K562 (cell line): ENCODE measurements at regions not wholly inside any gene's neighbourhood (a gene's known extent, or its start where the extent isn't known, plus 50 kb on each side); places are given as distances from the start of the nearest gene placed in this dataset.

ENCODE experiments used
- CBX3 ChIP-seq, 2 experiments: IDR thresholded peaks; 1 replicate in 1 of 2; 2 replicates in 1 of 2; pipeline ENCODE4 v1.6.1; 2012; ENCODE audit warnings: inconsistent platforms in 2 of 2, low read length in 2 of 2, borderline replicate concordance in 1 of 2, control low read depth in 1 of 2
- FOXM1 ChIP-seq, 2 experiments: fragments of 450-650 bp in 1 of 2; sonication (generic) in 1 of 2; formaldehyde crosslinking in 1 of 2; IDR thresholded peaks; 2 replicates each; pipeline versions ENCODE4 v1.6.1 to v1.9.0; 2017 to 2022; ENCODE audit warnings: low read depth in 2 of 2, mild to moderate bottlenecking in 2 of 2, missing genetic modification reagents in 1 of 2, moderate library complexity in 1 of 2
- JUN ChIP-seq, 2 experiments: sonication (generic) in 1 of 2; formaldehyde crosslinking in 1 of 2; IDR thresholded peaks; 2 replicates each; pipeline versions ENCODE4 v1.6.1 to v1.8.0; 2012 to 2022; ENCODE audit warnings: borderline replicate concordance in 2 of 2, mild to moderate bottlenecking in 2 of 2, improper control_type of control experiment in 1 of 2, low read depth in 1 of 2, low read length in 1 of 2, missing genetic modification reagents in 1 of 2
- JUND ChIP-seq, 2 experiments: IDR thresholded peaks; 2 replicates in 1 of 2; 3 replicates in 1 of 2; pipeline ENCODE4 v1.6.1; 2011; ENCODE audit warnings: borderline replicate concordance in 2 of 2, low read depth in 2 of 2, low read length in 2 of 2, improper control_type of control experiment in 1 of 2, missing biosample characterization in 1 of 2, missing genetic modification characterization in 1 of 2, missing genetic modification reagents in 1 of 2
- POLR2A ChIP-seq: fragments of 450-650 bp; conservative IDR thresholded peaks from 2 replicates; pipeline ENCODE4 v1.6.1; 2016
- YBX1 ChIP-seq: fragments of 450-650 bp; IDR thresholded peaks from 2 replicates; pipeline ENCODE4 v1.7.1; 2016; ENCODE audit warnings: mild to moderate bottlenecking
- ZKSCAN3 ChIP-seq: fragments of 250-450 bp; sonication (Bioruptor Pico); IDR thresholded peaks from 2 replicates; pipeline ENCODE4 v1.4.0; 2020
- ZNF318 ChIP-seq, 2 experiments: fragments of 450-650 bp; IDR thresholded peaks; 2 replicates each; pipeline ENCODE4 v1.6.1; 2016; ENCODE audit warnings: mild to moderate bottlenecking in 2 of 2, borderline replicate concordance in 1 of 2, low read depth in 1 of 2, moderate library complexity in 1 of 2
- TF ChIP-seq, protein P1 (sequence below): fragments of 450-650 bp; IDR thresholded peaks from 2 replicates; pipeline ENCODE4 v1.6.1; 2017; ENCODE audit warnings: antibody characterized with exemption, mild to moderate bottlenecking

GRCh38 chr9:120043448-120043847 lies 536.5 kb downstream of the CDK5RAP2 start:
- no peak for TF ChIP-seq ZNF318 (IDR thresholded peaks at IDR 0.05; ENCODE audit: borderline replicate concordance in 1 of 2, low read depth in 1 of 2)
- no peak for TF ChIP-seq ZKSCAN3 (CRISPR knock-in tag)
- TF ChIP-seq JUN (IDR thresholded peaks at IDR 0.05; ENCODE audit: borderline replicate concordance, low read depth, low read length), result no peak
- TF ChIP-seq JUN (CRISPR knock-in tag; IDR thresholded peaks at IDR 0.05; ENCODE audit: borderline replicate concordance), result no peak
- no peak for TF ChIP-seq JUND (IDR thresholded peaks at IDR 0.05; ENCODE audit: borderline replicate concordance, low read depth, low read length)
- no peak for TF ChIP-seq JUND (tag; IDR thresholded peaks at IDR 0.05; ENCODE audit: borderline replicate concordance, low read depth, low read length)
- TF ChIP-seq YBX1, result no peak
- TF ChIP-seq, protein P1, sequence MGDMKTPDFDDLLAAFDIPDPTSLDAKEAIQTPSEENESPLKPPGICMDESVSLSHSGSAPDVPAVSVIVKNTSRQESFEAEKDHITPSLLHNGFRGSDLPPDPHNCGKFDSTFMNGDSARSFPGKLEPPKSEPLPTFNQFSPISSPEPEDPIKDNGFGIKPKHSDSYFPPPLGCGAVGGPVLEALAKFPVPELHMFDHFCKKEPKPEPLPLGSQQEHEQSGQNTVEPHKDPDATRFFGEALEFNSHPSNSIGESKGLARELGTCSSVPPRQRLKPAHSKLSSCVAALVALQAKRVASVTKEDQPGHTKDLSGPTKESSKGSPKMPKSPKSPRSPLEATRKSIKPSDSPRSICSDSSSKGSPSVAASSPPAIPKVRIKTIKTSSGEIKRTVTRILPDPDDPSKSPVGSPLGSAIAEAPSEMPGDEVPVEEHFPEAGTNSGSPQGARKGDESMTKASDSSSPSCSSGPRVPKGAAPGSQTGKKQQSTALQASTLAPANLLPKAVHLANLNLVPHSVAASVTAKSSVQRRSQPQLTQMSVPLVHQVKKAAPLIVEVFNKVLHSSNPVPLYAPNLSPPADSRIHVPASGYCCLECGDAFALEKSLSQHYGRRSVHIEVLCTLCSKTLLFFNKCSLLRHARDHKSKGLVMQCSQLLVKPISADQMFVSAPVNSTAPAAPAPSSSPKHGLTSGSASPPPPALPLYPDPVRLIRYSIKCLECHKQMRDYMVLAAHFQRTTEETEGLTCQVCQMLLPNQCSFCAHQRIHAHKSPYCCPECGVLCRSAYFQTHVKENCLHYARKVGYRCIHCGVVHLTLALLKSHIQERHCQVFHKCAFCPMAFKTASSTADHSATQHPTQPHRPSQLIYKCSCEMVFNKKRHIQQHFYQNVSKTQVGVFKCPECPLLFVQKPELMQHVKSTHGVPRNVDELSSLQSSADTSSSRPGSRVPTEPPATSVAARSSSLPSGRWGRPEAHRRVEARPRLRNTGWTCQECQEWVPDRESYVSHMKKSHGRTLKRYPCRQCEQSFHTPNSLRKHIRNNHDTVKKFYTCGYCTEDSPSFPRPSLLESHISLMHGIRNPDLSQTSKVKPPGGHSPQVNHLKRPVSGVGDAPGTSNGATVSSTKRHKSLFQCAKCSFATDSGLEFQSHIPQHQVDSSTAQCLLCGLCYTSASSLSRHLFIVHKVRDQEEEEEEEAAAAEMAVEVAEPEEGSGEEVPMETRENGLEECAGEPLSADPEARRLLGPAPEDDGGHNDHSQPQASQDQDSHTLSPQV, result no peak
- no peak for TF ChIP-seq CBX3 (IDR thresholded peaks at IDR 0.05; ENCODE audit: borderline replicate concordance in 1 of 2, low read length in 2 of 2)
- no peak for TF ChIP-seq POLR2A
- no peak for TF ChIP-seq FOXM1 (IDR thresholded peaks at IDR 0.05; ENCODE audit: low read depth)
- no peak for TF ChIP-seq FOXM1 (CRISPR knock-in tag; IDR thresholded peaks at IDR 0.05; ENCODE audit: low read depth)
